Ectodermal cell (in vitro differentiated cells): ENCODE measurements at regions not wholly inside any gene's neighbourhood (a gene's known extent, or its start where the extent isn't known, plus 50 kb on each side); places are given as distances from the start of the nearest gene placed in this dataset.

Experiments
- H3K27ac ChIP-seq: 2 replicates; pipeline ENCODE4 v1.7.0; 2013; ENCODE audit warnings: mild to moderate bottlenecking, low read depth, low read length; ENCODE audit not compliant: insufficient read depth, poor library complexity, severe bottlenecking
- H3K27me3 ChIP-seq: 2 replicates; pipeline ENCODE4 v1.7.0; 2013; ENCODE audit warnings: mild to moderate bottlenecking, low read length; ENCODE audit not compliant: insufficient read depth, control insufficient read depth, poor library complexity, severe bottlenecking
- H3K36me3 ChIP-seq: one replicate; pipeline ENCODE4 v1.7.0; 2013; ENCODE audit warnings: low read length; ENCODE audit not compliant: control insufficient read depth, insufficient read depth
- H3K4me1 ChIP-seq: one replicate; pipeline ENCODE4 v1.7.0; 2013; ENCODE audit warnings: low read length; ENCODE audit not compliant: control insufficient read depth, insufficient read depth
- H3K4me3 ChIP-seq: 2 replicates; pipeline ENCODE4 v1.7.0; 2013; ENCODE audit warnings: low read depth, low read length, control low read depth; ENCODE audit not compliant: insufficient read depth
- H3K9me3 ChIP-seq: 2 replicates; pipeline ENCODE4 v1.7.0; 2013; ENCODE audit warnings: mild to moderate bottlenecking, low read length, moderate library complexity; ENCODE audit not compliant: control insufficient read depth
- WGBS, 2 experiments: methylation state at CpG; one replicate each; pipeline ENCODE4 v1.1.7; 2013; ENCODE audit warnings: missing lambda C conversion rate in 2 of 2; 5-methylcytosine and 5-hydroxymethylcytosine counted together

GRCh38 chr2:236947294-236947693 is 138.4 kb upstream of the COPS8 start:
- no peaks in the 10 kb centered on the region for H3K9me3 ChIP-seq
- WGBS, 2 experiments, result 94% methylated on average over 3 of the region's 3 CpGs
- H3K4me1 ChIP-seq, result no peaks in the 10 kb centered on the region
- H3K27ac ChIP-seq, result no peak overlapping the region
- no peaks in the 10 kb centered on the region for H3K36me3 ChIP-seq
- H3K4me3 ChIP-seq, result no peak overlapping the region
- no peaks in the 10 kb centered on the region for H3K27me3 ChIP-seq

GRCh38 chr2:236947896-236948295 is 137.8 kb upstream of the COPS8 start:
- Histone ChIP-seq H3K4me3 (no peak overlapping the region), H3K27ac (no peak overlapping the region), H3K9me3 (no peaks in the 10 kb centered on the region), H3K36me3 (no peaks in the 10 kb centered on the region), H3K27me3 (no peaks in the 10 kb centered on the region), H3K4me1 (no peaks in the 10 kb centered on the region)
- WGBS, 2 experiments, result 95% methylated on average over 9 of the region's 9 CpGs

- no peaks in the 10 kb centered on the region for H3K36me3 ChIP-seq
- no peaks in the 10 kb centered on the region for H3K4me1 ChIP-seq
- H3K27me3 ChIP-seq, result no peaks in the 10 kb centered on the region
- no peak overlapping the region for H3K4me3 ChIP-seq
- H3K27ac ChIP-seq, result no peak overlapping the region
- 77% methylated on average over 20 of the region's 20 CpGs for WGBS, 2 experiments
- no peaks in the 10 kb centered on the region for H3K9me3 ChIP-seq
Observed at GRCh38 chr2:236949089-236949905, 136.4 kb upstream of the COPS8 start.

- Histone ChIP-seq H3K4me1 (no peaks in the 10 kb centered on the region), H3K9me3 (no peaks in the 10 kb centered on the region), H3K36me3 (no peaks in the 10 kb centered on the region), H3K27me3 (no peaks in the 10 kb centered on the region), H3K4me3 (no peak overlapping the region), H3K27ac (no peak overlapping the region)
- WGBS, 2 experiments, result 95 to 100% methylated on average over 3 of the region's 3 CpGs
Observed at GRCh38 chr2:236951830-236952475, 133.7 kb upstream of the COPS8 start.

DNA sequence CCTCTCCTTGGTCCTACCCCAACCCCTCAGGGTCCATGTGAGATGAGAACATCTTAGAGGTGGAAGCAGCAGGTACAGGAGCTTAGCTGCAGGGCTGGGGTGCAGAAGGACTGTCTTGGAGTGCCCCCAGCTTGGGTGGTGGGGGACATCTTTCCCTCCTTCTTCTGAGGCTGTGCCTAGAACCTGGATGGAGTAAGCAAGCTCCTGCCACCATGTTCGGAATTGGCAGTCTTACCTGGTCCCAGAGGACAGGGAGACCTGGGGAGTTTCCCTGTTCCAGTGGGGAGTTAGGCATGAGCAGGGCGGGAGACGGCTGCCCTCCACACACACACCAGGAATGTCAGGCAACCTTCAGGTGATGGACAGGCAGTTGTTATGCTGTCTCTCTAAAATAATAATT is 131.0 kb upstream of the COPS8 start:
- H3K9me3 ChIP-seq, result no peaks in the 10 kb centered on the region
- no peak overlapping the region for H3K27ac ChIP-seq
- H3K27me3 ChIP-seq, result no peaks in the 10 kb centered on the region
- no peak overlapping the region for H3K4me3 ChIP-seq
- WGBS, 2 experiments, result 93 to 100% methylated on average over 3 of the region's 3 CpGs
- H3K4me1 ChIP-seq, result no peaks in the 10 kb centered on the region
- no peaks in the 10 kb centered on the region for H3K36me3 ChIP-seq

DNA sequence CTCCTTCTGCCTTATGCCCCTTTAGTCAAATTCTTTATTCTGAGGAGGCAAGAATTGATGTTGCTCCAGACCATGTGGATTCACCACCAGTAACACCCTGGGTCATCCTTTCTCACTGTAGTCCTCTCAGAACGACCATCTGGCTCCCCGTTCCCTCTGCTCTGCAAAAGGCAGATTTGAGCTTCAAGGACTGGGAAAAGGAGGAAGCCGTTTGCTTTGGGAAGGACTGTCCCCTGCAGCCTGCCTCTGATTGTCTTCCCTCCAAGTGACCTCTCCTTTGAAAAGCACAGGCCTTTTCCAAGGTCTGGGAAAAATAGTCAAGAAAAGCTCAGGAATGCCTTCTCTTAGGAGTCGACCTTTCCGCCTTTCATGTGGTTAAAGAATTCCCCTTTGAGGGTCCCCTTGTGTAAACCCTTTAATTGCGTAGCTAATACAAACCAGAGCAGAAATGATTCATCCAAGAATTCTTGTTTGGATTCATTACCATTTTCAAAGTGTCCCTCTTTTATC is 130.1 kb upstream of the COPS8 start:
- H3K27me3 ChIP-seq, result no peaks in the 10 kb centered on the region
- H3K36me3 ChIP-seq, result no peaks in the 10 kb centered on the region
- no peak overlapping the region for H3K4me3 ChIP-seq
- no peaks in the 10 kb centered on the region for H3K4me1 ChIP-seq
- 70 to 74% methylated on average over 6 of the region's 6 CpGs for WGBS, 2 experiments
- H3K9me3 ChIP-seq, result no peaks in the 10 kb centered on the region
- no peak overlapping the region for H3K27ac ChIP-seq

- H3K4me1 ChIP-seq, result no peaks in the 10 kb centered on the region
- H3K36me3 ChIP-seq, result no peaks in the 10 kb centered on the region
- H3K27me3 ChIP-seq, result no peaks in the 10 kb centered on the region
- WGBS, 2 experiments, result 86 to 96% methylated on average over 6 to 7 of the region's 7 CpGs
- no peaks in the 10 kb centered on the region for H3K9me3 ChIP-seq
- H3K27ac ChIP-seq, result no peak overlapping the region
- H3K4me3 ChIP-seq, result no peak overlapping the region
Observed at GRCh38 chr2:236956031-236956618, 129.6 kb upstream of the COPS8 start.

- H3K27me3 ChIP-seq, result no peaks in the 10 kb centered on the region
- H3K36me3 ChIP-seq, result no peaks in the 10 kb centered on the region
- H3K9me3 ChIP-seq, result no peaks in the 10 kb centered on the region
- 96% methylated on average over 2 of the region's 2 CpGs for WGBS, 2 experiments
- H3K4me3 ChIP-seq, result no peak overlapping the region
- no peak overlapping the region for H3K27ac ChIP-seq
- H3K4me1 ChIP-seq, result no peaks in the 10 kb centered on the region
Observed at GRCh38 chr2:236956641-236957040, 129.0 kb upstream of the COPS8 start.

- WGBS, 2 experiments, result 85 to 90% methylated on average over 5 of the region's 5 CpGs
- Histone ChIP-seq H3K4me3 (no peak overlapping the region), H3K36me3 (no peaks in the 10 kb centered on the region), H3K9me3 (no peaks in the 10 kb centered on the region), H3K27ac (no peak overlapping the region), H3K27me3 (no peaks in the 10 kb centered on the region), H3K4me1 (no peaks in the 10 kb centered on the region)
Observed at GRCh38 chr2:236959036-236959435, 126.7 kb upstream of the COPS8 start.

DNA sequence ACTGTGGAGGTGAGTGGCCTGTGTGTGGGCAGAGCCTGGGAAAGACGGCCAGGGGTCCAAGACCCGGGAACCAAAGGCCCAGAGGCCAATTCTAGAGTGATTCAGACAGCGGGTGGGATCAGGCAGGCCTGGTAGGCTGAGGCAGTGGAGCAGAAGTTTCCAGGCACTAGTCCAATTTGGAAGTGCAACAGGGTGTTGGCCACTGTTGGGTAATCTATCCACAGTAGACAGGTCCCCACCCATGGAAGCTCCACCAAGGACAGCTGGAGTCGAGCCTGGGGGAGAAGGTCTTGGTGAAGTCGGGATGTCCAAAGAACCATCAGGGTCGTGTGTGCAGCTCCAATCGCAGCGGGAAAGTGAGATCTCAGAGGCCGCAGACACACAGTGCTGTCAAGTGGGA is 125.8 kb upstream of the COPS8 start:
- 94 to 96% methylated on average over 9 of the region's 9 CpGs for WGBS, 2 experiments
- Histone ChIP-seq H3K9me3 (no peaks in the 10 kb centered on the region), H3K4me3 (no peak overlapping the region)

More for the DNA sequence above, 125.8 kb upstream of the COPS8 start:
- Histone ChIP-seq H3K4me1 (no peaks in the 10 kb centered on the region), H3K36me3 (no peaks in the 10 kb centered on the region), H3K27ac (no peak overlapping the region), H3K27me3 (no peaks in the 10 kb centered on the region)
